Pons (tissue), 1 donor: ENCODE measurements at regions not wholly inside any gene's neighbourhood (a gene's known extent, or its start where the extent isn't known, plus 50 kb on each side); places are given as distances from the start of the nearest gene placed in this dataset.
A peak's percentile ranks its signal among the peaks of the same experiment; 100 is the strongest.
"Not testable (repeated sequence)": the region's sequence is repeated elsewhere in the genome, so short reads cannot be mapped to it uniquely, and the experiment has no call there.

Source experiments
- DNase-seq: peaks from one replicate; pipeline ENCODE4 v3.0.0-alpha.2; 2016; ENCODE audit warnings: low spot score

DNA sequence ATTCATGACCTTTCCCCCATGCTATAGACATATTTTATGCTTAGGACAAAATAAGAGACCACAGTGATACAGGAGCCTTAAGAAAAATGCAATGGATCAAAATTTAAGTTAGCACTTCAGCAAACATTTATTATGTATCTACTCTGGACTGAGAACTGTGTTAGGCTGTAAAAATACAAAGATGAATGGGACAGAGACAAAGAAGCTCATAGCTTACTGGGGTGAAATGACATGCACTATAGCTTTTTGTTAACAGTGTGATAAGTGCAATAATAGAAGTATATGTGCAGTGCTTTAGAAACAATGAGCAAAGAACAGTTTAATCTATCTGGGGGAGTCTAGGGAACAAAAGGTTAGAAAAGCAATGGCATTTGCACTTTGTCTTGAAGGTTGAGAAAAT lies 1543.1 kb downstream of the FAM181B start:
- no peak for DNase-seq

DNA sequence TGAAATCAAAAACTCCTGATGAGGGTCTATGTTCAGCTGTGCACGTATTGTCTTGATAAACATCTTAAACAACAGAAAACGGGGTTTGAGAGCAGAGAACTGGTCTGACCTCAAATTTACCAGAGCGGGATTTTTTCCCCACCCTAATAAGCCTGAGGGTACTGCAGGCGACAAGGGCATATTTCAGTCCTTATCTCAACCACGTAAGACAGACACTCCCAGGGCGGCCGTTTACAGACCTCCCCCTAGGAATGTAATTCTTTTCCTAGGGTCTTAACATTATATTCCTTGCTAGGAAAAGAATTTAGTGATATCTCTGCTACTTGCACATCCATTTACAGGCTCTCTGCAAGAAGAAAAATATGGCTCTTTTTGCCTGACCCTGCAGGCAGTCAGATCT lies 1546.6 kb downstream of the FAM181B start:
- DNase-seq = not testable (repeated sequence)

DNA sequence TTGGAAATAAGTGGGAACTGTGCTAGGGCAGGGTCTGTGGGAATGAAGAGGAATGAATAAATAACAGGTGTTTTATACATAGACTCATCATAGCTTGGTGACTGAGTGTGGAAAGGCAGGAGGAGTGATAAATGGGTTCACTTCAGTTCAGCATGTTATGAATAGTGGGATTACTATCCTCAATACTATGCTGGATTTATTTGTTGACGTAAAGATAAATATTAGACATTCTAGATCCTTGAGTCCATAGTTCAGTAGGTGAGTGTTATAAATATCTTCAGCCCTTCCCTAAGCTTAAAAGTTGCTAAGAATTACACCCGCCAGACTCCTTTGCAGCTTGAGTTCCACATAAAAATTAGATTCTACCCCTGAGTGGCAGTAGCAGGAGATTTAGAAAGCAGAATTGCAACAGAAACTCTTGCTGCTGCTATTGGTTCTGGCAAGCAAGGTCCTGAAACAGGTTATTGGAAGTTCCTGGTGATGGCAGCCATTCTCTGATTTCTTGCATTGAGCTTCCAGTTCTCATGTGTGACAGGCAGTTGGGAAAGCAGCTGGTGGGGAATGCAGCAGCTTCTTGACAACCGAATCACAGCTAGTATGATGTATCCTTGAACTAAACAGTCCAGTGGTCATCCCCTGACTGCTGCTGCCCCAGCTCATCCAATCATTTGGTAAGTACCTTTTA lies 1558.9 kb downstream of the FAM181B start:
- no peak for DNase-seq

DNA sequence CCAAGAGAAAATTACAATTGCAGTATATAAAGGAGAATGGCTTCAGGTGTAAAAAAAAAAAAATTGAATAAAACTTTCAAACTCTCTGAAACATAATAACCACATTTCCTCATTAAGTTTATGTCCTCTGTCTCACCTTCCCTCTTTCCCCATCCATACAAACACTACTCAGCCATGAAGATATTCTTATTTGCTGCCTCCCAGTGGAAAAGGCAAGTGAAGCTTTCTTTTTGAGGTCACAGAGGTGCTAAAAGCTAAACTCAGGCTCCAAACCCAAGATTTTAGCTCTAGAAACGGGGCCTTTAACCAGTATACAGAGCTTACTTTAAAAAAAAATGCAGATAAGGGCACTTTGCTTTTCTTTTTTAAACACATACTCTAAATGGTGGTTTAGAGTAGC lies 1568.5 kb downstream of the FAM181B start:
- peak; percentile 14 for DNase-seq

DNA sequence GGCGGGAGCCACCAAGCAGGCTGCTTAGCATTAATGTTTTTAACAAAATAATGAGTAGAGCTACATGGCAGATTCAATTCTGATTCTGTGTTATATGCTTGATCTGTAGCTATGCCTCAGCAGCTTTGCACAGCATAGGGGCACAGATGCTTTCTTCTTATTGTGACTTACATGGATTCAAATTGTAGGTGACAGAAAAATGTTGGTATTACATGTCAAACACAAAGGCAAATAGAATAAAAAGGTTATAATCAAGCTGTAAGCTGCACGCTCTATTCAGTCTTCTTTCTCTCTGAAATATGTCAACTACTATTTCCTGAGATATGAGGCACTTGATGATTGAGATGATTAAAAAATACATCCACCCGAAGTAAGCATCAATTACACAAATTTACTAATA lies 1573.8 kb downstream of the FAM181B start:
- no peak for DNase-seq

DNA sequence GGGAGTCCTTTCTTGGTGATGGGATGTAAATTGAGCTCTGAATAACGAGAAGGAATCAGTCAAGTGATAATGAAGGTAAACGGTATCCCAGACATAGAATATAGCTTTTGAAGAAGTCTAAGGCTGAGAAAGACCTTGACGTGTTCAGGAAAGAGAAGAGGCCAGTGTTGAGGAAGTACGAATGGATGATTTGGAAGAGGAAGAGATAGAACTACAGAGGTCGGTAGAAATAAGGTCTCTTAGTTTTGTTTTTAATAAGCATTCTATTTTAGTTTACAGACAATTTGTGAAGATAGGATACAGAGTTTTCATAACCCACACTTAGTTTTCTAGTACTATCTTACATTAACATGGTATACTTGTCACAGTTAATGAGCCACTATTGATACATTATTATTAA lies 1598.1 kb downstream of the FAM181B start:
- peak; percentile 4 for DNase-seq

DNA sequence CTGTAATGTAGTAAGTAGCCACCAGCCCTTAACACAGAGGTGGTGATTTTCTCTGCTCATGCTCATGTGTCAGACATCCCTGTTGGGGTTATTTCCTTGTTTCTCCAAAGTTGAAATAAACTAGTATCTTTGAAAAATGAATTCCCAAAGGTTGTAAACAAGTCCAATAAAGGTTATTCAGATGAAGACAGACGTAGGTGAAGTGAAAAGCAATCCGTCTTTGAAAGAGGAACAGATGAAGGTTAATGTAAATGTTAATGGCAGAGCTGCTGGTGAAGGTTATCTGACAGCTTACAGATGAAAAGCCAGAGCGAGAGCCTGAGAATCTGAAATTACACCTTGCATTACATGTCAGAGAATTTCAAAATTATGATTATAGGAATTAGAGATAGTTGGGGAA lies 1604.0 kb downstream of the FAM181B start:
- DNase-seq = no peak

DNA sequence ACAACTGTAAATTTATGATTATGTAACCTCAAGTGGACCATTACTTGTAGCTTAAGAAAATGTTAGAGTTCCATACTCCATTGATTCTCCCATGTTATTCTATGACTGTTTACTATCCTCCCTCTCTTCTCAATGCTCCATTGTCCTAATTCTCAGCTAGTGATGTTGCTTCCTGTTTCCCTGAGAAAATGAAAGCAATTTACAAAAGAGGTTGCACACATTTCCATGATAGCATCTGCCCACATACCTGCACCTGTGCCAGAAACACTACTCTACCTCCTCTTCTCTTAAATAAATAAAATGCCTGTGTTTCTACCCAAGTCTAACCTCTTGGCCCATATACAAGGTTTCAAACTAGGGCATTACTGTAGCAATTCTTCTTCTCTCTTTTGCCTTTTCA lies 1620.9 kb downstream of the FAM181B start:
- DNase-seq = peak; percentile 27

DNA sequence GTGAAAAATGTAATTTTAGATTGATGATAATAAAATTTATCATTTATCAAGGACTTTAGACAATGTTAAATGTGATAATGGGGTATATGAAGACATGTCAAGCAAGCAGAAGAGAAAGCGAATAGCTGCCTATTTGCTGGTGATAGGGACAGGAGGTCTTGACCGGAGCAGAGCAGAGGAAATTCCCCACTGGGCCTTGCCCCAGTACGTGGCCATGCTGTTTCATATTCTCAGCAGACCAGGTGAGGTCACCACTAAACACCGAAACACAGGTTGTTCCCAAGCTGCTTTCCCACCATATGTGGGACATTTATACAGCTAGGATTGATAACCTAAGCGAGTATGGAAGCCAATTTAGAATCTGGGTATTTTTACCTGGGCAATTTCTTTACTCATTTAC lies 1629.6 kb downstream of the FAM181B start:
- DNase-seq = no peak

DNA sequence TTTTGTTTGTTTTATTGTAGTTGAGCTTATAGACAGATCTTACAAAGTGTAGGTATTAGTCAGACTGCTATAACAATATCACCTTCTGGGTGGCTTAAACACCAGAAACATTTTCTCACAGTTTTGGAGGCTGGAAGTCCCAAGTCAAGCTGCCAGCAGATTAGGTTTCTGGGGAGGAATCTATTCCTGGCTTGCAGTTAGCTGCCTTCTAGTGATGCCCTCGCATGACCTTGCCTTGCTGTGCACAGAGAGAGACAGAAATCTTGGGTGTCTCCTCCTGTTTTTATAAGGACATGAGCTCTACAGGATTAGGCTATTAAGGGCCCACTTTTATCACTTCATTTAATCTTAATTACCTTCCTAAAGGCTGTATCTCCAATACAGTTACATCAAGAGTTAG lies 1635.2 kb downstream of the FAM181B start:
- DNase-seq = peak; percentile 3

DNA sequence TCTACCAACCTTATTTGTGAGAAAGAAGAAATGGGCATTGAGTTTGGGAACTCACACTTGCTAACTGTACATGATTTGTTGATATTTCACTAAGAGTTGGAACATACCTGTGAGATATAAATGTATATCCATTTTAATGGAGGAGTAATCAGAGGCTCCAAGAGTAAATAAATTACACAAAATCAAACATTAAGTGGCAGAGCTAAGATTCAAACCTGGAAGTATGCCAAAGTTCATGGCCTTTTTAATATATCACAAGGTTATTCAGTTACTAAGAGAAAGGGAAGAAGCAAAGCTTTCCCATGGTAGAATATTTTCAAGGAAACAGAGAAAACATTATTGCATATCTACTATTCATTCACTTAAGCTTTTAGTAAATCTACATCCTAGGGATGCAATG lies 1641.1 kb downstream of the FAM181B start:
- DNase-seq = no peak

DNA sequence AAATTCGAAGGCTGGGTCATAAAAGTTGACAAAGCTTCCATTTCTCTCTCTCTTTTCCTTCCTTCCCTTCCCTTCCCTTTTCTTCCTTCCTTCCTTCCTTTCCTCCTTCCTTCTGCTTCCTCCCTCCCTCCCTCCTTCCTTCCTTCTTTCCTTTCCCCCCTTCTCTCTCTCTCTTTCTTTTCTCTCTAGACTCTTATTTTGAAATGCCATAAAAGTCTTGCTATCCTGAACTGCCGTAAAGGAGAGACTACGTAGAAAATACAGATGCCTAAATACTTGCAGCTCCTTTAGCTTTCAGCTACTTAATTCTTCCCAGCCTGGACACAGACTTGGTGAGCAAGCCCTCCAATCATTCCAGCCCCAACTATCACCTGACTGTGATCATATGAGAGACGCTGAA lies 1644.4 kb downstream of the FAM181B start:
- no peak for DNase-seq

DNA sequence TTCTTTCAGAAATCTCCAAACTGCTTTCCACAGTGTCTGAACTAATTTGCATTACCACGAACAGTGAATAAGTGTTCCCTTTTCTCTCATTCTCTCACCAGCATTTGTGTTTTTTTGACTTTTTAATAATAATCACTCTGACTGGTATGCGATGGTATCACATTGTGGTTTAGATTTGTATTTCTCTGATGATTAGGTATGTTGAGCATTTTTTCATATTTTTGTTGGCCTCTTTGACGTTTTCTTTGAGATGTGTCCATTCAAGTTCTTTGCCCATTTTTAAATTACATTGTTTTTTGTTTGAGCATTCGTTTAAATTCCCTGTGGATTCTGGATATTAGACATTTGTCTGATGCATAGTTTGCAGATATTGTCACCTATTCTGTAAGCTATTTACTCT lies 1639.6 kb upstream of the TENM4 start:
- no peak for DNase-seq

DNA sequence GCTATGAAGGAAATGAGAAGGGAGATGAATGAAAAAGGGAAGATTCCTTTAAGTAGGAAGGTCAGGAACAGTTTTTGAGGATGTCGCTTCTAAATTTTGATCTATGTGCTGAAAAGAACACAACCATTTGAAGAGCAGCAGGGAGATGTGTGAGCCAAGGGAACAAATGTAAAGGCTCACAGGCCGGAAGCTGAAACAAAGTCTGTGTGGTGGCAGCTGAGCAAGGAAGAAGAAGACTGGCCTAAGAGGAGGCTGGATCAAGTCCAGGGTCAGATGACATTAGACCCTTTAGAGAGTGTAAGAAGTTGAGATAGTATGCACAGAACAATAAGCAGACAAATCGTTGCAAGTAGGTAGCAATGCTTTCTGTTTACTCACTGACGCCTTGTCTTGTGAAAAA lies 1631.4 kb upstream of the TENM4 start:
- DNase-seq = peak; percentile 3

DNA sequence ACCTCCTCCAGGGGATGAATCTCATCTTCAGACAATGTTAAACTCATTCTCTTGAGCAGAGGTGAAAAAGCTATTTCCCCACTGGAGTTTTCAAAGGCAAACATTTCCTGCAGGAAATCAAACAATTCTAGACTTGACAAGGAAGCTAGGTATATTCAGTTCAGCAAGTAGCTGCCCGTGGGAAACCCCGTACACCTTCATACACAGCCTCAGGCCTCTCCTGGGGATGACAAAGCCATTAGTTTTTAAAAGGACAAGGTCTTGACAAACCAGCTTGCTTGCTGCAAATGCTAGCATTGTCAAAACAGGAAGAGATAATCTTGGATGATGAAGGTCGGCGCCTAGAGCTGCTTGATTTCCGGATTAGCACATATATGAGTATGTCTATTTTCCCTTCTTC lies 1630.8 kb upstream of the TENM4 start:
- no peak for DNase-seq

DNA sequence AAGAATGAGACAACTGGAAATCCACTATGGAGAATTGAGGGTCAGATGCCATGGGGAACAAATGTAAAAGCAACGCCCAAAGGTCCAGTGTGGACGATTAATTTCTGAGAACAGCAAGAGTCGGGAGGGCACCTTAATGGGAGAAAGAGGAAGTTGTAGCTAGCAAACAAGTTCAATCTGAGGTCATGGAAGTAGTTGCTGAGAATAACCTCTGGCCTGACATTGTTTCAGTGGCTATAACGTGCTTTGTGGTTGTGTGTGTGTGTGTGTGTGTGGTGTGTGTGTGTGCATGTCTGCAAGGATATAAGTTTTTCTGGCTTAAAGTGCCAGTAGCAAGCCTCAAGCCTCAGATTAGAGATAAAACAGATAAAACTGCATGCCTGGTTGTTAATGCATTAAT lies 1630.1 kb upstream of the TENM4 start:
- DNase-seq = peak; percentile 6

DNA sequence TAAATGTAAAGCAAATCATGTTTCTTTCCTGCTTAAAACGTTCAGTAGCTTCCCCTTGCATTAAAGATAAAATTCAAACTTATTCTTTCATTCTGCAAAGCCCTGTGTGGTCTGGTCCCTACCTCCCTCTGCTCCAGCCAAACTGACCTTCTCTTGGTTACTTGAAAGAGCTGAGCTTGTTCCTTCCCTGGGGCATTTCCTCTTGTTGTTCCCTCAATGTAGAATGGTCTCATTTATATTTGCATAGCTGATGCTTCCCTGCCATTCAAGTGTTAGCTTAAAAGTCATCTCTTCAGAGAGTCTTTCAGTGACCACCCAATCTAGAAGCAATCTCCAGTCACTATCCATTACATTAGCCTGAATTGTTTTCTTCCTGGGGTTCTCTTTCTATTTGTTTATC lies 1618.5 kb upstream of the TENM4 start:
- no peak for DNase-seq

DNA sequence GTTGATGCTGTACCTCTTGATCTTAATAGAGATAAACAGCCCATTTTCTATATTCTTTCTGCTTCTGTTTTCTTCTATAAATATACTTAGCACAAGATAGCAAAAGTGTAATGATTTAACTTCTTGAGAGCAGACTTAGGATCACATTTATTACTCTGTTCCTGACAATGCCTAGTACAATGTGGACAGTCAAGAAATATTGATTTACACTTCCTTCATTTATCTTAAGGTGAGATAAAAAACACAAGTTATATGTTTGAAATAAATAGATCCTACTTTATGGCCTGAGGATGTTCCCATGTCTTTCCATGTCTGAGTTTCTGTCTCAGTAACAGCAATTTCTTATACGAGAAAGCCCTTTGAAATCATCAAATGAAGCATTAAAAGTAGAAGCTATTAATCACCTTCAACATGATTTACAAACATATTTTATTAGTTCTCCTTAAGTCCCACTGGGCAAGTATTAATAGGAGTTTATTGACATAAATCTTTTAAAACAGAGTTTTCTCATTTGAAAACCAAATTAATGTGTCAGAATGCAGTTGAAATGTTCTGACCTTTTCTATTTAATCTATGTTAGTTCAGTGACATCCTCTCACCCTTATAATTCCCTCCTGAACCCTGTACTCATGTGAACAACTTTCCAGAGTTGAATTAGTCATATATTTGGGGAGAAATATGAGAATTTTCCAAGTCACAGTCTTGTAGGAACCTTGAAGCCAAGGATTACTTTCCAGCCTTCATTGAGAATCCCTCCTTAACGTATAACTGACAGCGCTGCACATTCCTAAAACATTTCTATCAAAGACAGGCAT lies 1611.7 kb upstream of the TENM4 start:
- no peak for DNase-seq

DNA sequence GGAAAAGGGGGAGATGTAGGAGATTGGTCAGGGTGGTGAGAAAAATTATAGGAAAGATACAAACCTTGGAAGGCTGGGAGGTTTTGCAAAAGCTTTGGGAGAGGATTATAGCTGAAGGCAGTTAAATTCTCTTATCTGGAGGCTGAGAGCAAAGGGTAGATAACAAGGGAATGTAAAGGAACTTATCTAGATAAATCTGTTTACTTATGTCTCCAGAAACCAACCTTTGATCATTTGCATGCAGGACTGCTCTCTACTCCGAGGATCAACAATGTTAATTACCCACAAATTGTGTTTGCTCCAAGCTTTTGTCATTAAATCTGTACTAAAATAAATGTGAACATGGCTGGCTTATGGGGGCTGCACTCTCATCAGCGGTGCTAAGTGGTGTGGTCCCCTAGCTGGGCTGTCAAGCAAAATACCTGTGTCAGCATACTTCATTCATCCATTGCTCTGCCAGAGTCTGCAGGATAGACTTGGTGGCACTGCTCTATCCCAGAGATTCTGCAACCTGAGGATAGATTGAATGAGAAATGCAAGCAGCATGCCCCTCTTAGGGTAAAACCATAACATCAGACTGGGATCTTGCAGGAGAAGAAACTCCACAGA lies 1599.2 kb upstream of the TENM4 start:
- DNase-seq = no peak

DNA sequence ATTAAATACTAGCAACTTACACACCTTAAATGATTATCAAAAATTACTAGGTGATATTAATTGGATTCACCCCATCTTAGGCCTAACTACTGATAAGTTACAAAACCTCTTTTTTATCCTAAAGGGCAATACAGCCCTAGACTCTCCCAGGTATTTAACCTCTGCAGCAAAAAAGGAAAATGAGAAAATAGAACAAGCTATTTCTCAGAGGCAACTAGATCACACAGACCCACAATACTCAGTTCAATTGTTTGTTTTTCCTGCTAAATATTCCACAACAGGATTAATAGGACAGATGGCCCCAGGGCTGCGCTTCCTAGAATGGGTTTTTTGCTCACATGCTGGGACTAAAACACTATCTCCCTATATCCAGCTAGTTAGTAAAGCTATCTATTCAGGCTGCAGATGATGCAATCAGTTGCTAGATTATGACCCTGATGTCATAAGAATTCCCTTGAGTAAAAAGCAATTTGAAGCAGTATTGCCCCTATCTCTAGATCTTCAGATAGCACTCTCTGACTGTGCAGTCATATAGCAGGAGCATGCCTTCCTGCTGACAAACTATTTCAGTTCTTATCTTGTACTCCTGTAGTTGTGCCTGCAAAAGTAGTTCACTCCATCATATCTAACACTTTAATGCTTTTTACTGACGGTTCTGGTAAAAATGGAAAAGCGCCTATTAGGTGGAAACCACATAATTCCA lies 1595.5 kb upstream of the TENM4 start:
- no peak for DNase-seq

DNA sequence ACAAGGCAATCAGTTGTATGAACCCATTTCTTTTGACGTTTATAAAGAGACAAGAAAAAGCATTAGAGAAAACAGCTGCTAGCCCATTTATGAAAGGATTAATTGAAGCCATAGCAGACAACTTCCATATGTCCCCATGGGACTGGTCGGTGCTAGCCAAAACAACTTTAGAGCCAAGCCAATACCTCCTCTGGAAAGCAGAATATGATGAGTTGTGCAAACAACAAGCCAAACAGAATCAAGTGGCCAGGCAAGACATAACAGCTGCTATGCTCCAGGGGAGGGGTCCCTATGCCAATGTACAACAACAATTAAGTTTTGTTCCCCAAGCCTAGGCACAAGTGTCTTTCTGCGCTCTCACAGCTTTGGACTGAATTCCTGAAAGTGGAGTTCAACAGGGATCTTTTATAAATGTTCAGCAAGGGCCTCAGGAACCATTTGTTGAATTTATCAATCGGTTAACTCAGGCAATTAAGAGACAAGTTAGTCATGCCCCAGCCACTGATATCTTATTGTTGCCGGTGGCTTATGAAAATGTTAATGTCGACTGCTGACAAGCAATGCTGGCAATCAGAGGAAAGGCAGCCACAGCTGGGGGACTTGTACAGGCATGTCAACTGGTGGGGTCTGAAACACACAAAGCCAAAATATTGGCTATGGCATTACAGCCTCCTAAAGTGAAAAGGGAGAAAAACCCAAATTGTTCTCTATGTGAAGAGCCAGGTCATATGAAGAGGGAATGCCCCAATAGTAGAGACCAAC lies 1593.1 kb upstream of the TENM4 start:
- DNase-seq = peak; percentile 6

DNA sequence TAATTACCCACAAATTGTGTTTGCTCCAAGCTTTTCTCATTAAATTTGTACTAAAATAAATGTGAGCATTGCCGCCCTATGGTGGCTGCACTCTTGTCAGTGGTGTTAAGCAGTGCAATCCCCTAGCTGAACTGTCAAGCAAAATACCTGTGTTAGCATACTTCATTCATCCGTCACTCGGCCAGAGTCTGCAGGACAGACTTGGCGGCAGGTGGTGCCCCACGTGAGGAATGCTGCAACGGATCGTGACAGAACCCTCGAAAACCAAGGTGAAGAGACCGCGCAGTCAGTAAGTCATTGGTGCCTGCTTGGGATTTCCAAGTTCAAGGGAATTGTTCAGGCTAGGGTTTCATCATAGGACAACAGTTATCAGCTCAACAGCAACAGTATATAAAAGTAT lies 1592.1 kb upstream of the TENM4 start:
- DNase-seq = no peak
